GM12874 (cell line): ENCODE measurements at regions not wholly inside any gene's neighbourhood (a gene's known extent, or its start where the extent isn't known, plus 50 kb on each side); places are given as distances from the start of the nearest gene placed in this dataset.

Experiments
- TF ChIP-seq, protein P1 (sequence below): IDR thresholded peaks from 2 replicates; pipeline ENCODE4 v1.5.1; 2011; ENCODE audit warnings: low read depth, mild to moderate bottlenecking, control low read depth, low read length, moderate library complexity; ENCODE audit not compliant: insufficient read depth

DNA sequence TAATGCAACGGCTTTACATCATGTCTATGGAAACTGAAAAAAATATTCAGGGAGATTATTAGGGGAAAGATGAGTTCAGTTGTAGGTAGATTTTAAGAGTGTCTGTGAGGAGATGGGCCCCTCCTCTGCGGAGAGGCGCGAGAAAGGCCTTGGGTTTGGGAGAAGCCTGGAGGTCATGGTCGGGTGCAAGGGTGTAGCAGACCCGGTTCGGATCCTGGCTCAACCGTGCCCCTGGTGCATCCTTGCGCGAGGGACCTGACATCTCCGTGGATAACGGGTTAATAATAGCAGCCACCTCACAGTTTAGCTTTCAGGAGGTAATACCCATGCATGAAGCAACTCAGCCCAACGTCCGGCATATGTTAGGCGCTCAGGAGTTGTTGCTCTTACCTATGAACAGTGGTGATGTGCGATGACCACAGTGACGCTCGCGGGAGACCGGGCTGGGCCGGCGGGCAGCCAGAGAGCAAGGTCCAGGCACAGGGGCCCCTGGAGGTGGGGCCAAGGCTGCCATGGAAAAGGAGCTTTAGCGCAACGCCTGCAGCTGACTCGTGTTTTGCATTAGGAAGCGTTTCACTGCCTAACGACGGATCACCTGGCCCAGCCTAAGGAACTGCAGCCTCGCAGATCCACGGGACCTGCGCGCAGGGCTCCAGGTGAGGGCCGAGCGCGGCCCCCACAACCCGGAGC, 146.4 kb upstream of the ARID1B start:
- TF ChIP-seq, protein P1, sequence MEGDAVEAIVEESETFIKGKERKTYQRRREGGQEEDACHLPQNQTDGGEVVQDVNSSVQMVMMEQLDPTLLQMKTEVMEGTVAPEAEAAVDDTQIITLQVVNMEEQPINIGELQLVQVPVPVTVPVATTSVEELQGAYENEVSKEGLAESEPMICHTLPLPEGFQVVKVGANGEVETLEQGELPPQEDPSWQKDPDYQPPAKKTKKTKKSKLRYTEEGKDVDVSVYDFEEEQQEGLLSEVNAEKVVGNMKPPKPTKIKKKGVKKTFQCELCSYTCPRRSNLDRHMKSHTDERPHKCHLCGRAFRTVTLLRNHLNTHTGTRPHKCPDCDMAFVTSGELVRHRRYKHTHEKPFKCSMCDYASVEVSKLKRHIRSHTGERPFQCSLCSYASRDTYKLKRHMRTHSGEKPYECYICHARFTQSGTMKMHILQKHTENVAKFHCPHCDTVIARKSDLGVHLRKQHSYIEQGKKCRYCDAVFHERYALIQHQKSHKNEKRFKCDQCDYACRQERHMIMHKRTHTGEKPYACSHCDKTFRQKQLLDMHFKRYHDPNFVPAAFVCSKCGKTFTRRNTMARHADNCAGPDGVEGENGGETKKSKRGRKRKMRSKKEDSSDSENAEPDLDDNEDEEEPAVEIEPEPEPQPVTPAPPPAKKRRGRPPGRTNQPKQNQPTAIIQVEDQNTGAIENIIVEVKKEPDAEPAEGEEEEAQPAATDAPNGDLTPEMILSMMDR: no peak

DNA sequence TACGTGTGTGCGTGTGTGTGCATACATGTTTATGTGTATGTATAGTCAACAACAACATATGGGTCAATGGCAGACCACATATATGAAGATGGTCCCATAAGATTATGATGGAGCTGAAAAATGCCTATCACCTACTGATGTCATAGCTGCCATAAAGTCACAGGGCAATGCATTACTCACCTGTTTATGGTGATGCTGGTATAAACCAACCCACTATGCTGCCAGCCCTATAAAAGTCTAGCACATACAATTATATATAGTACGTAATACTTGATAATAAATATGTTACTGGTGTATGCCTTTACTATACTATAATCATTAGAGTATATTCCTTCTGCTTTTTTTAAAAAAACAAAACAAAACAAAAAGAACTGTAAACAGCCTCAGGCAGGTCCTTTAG, 148.4 kb upstream of the ARID1B start:
- TF ChIP-seq, protein P1: no peak

DNA sequence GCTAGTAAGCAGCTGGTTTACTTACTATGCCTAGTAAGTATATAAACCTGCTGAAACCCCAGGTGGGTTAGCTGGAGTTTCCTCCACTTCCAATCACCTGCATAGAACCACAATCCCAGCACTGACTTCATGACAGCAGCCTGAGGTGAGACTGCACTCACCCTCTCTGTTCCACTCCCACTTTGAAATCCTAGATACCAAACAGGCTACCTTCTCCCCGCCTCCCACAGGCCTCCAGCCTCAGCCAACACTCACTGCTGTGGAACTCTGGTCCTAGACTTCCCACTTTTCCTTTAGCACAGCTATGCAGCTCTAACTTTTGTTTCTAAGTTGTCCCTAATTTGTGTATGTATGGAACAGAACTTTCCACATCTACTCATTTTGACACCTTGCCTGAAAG, 149.7 kb upstream of the ARID1B start:
- TF ChIP-seq, protein P1: no peak

DNA sequence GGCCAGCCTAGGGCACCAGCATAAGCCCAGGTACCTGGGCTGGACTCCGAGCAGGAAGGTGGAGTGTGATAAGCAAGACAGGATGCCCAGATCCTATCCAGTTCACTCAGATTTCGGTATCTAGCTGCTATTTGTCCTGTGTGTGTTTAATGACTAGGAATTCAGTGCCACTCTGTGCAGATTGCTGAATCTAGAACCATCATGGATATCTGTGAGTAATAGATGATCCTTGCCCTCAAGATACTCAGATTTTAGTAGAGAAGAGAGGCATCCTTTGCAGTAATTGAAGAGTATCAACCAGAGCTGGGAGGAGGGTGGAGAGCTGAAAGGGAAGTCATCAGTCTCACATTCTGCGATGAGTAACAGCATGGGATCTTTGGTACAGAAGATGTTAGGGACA, 155.0 kb upstream of the ARID1B start:
- TF ChIP-seq, protein P1: no peak

DNA sequence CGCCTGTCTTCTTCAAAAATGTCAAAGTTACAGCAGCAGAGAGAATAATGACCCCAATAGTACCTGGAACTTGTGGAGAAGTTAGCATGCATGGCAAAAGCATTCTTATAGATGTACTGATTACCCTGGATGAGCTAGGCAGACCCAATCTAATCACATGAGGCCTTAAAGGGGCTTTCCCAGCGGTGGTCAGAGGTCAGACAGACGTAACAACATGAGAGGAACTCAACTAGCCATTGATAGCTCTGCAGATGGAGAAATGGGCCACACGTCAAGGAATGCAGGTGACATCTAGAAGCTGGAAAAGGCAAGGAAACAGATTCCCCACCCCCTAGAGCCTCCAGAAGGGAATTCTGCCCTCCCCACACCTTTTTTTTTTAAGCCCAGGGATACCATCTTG, 156.8 kb upstream of the ARID1B start:
- TF ChIP-seq, protein P1: no peak

DNA sequence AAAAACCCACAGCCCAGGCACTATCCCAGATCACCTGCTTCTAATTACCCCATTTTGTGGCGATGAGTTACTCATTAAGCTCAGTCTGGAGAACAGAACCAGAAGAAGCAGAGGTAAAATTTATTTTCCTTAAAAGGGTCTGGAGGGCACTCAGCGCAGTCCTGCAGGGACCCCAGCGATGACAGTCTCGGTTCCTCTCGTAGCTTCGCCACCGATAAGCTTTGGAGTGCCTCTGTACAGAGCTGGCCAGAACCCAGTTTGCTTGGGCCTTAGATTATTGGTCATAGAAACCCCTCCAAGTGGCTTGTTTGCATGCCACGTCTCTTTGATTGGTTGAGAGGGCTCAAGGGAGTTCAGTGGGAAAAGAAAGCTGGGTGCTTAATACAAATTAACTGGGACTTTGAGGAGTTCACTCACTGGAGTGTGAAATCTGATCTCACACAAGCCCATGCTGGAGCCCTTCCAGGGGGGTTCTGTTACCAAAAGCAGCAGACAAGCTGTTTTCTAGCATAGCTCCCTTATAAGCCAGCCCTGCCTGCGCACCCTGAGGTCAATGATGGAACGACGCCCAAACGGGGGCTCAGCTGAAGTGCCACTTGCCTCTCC, 158.5 kb upstream of the ARID1B start:
- TF ChIP-seq, protein P1: no peak

DNA sequence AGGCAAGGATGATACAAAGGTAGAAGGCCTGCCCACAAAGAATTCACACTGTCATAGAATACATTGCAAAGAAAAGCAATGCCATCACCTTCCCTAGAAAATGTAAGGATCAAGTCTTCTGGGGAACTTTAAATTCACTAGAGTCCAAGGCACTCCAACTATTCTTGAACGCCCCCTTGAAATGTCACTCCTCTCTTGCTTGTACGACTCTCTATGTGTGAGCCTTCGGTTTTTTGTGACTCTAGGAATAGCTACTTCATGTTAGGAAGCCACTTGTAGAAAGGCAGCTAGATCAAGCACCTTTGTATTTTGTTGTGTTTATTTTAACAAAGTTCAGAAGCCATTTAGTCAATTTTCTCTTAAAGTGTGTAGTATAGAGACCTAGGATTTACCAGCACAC, 159.2 kb upstream of the ARID1B start:
- TF ChIP-seq, protein P1: no peak
